Femur (tissue), 1 donor: ENCODE measurements at regions not wholly inside any gene's neighbourhood (a gene's known extent, or its start where the extent isn't known, plus 50 kb on each side); places are given as distances from the start of the nearest gene placed in this dataset.

Experiments
- DNase-seq: peaks from one replicate; pipeline ENCODE4 v3.0.0-alpha.2; 2017

GRCh38 chr11:134483291-134483690 is 71.2 kb upstream of the B3GAT1 start:
- DNase-seq = no peak

GRCh38 chr11:134482865-134483264 is 70.8 kb upstream of the B3GAT1 start:
- DNase-seq = no peak

GRCh38 chr11:134481933-134482527 is 70.0 kb upstream of the B3GAT1 start:
- DNase-seq = no peak

GRCh38 chr11:134481135-134481534 is 69.1 kb upstream of the B3GAT1 start:
- DNase-seq = no peak

GRCh38 chr11:134480136-134480712 is 68.2 kb upstream of the B3GAT1 start:
- no peak for DNase-seq

GRCh38 chr11:134479206-134480135 is 67.4 kb upstream of the B3GAT1 start:
- no peak for DNase-seq

GRCh38 chr11:134478611-134479010 is 66.6 kb upstream of the B3GAT1 start:
- DNase-seq = no peak

- DNase-seq = no peak
These were observed 66.1 kb upstream of the B3GAT1 start for GRCh38 chr11:134478176-134478575.

GRCh38 chr11:134477486-134477885 is 65.4 kb upstream of the B3GAT1 start:
- DNase-seq = no peak

GRCh38 chr11:134476435-134477021 is 64.5 kb upstream of the B3GAT1 start:
- DNase-seq = no peak

- DNase-seq = no peak
These were observed 63.9 kb upstream of the B3GAT1 start for GRCh38 chr11:134475951-134476350.

- DNase-seq = no peak
These were observed 62.9 kb upstream of the B3GAT1 start for GRCh38 chr11:134474942-134475341.

GRCh38 chr11:134474070-134474860 is 62.2 kb upstream of the B3GAT1 start:
- DNase-seq = no peak

GRCh38 chr11:134471716-134472455 is 59.8 kb upstream of the B3GAT1 start:
- no peak for DNase-seq

- no peak for DNase-seq
These were observed 59.2 kb upstream of the B3GAT1 start for GRCh38 chr11:134471087-134471715.

GRCh38 chr11:134470238-134470637 is 58.2 kb upstream of the B3GAT1 start:
- DNase-seq = no peak

- no peak for DNase-seq
These were observed 57.6 kb upstream of the B3GAT1 start for GRCh38 chr11:134469627-134470026.

- DNase-seq = no peak
These were observed 56.8 kb upstream of the B3GAT1 start for GRCh38 chr11:134468796-134469195.

GRCh38 chr11:134468081-134468668 is 56.1 kb upstream of the B3GAT1 start:
- DNase-seq = no peak

GRCh38 chr11:134466610-134467567 is 54.8 kb upstream of the B3GAT1 start:
- no peak for DNase-seq
